ENCODE measurements at regions not wholly inside any gene's neighbourhood (a gene's known extent, or its start where the extent isn't known, plus 50 kb on each side); places are given as distances from the start of the nearest gene placed in this dataset.

DNA sequence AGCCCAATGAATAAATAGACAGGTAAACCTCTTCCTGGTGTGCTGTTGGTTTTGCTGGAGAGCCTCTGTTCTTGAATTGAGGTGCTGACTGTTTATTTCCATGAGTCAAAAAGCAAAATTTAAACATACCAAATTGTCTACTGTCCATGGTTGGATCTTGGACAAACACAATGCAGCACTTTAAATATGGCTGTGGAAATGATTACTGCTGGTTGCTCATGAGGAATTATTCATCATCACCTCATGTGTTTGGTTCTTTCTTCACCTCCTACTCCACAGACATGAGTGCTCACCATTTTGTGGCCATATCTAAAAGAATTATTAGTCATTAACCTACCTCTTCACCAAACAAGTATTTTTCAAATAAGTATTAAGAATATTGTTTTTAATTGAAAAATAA, 85.3 kb upstream of the GALNT5 start:
- Histone ChIP-seq H3K36me3 (ENCODE audit: control insufficient read depth in 2 of 2, extremely low read depth in 1 of 2, insufficient read depth in 2 of 2, low read length in 2 of 2) (no peaks in the 10 kb centered on the region), H3K9me3 (replicated peaks; ENCODE audit: control insufficient read depth, insufficient read depth, low read length) (no peaks in the 10 kb centered on the region), H3K9me1 (replicated peaks; ENCODE audit: control insufficient read depth, extremely low read depth, insufficient read depth, low read length) (no peaks in the 10 kb centered on the region), H3K27me3 (ENCODE audit: control insufficient read depth in 2 of 2, insufficient read depth in 2 of 2, low read length in 2 of 2) (no peaks in the 10 kb centered on the region), H3K9ac (replicated peaks; ENCODE audit: extremely low read depth, insufficient read depth, low read length) (no peak overlapping the region), H2AFZ (ENCODE audit: low read depth, low read length) (no peak overlapping the region), H3K79me2 (ENCODE audit: control insufficient read depth, insufficient read depth, low read length) (no peaks in the 10 kb centered on the region), H4K20me1 (replicated peaks; ENCODE audit: control insufficient read depth, extremely low read depth, insufficient read depth, low read length) (no peaks in the 10 kb centered on the region), H3K4me3 (replicated peaks in 1 of 3; ENCODE audit: insufficient read depth in 1 of 3, low read depth in 1 of 3, low read length in 3 of 3) (no peak overlapping the region), H3K4me1 (ENCODE audit: control insufficient read depth, extremely low read depth, insufficient read depth, low read length) (peaks cover 18% of the 10 kb centered on the region), H3K27ac (ENCODE audit: insufficient read depth, low read depth, low read length) (no peak overlapping the region), H3K4me2 (ENCODE audit: insufficient read depth, low read length) (no peak overlapping the region)
- intact Hi-C loops (cut with micrococcal nuclease), result loop anchor here (2.0 kb wide), 1 partner anchor 115 kb away; no protein-coding TSS in a partner anchor
- no peak for DNase-seq (ENCODE audit: low read depth, low spot score)
- no peak for FAIRE-seq
- ChIA-PET CTCF (no interaction called here), POLR2A (no interaction called here)
- TF ChIP-seq MAX (IDR thresholded peaks at IDR 0.05; ENCODE audit: insufficient read depth, insufficient read length) (no peak), MYC (IDR thresholded peaks at IDR 0.05; ENCODE audit: low read depth, low read length) (no peak), FOS (IDR thresholded peaks at IDR 0.05; ENCODE audit: borderline replicate concordance, insufficient read depth, low read length) (no peak), GATA2 (IDR thresholded peaks at IDR 0.05; ENCODE audit: insufficient read depth, insufficient read length, low read depth, low read length) (no peak), POLR2AphosphoS5 (IDR thresholded peaks at IDR 0.05; ENCODE audit: insufficient read depth, low read depth, low read length) (no peak), EZH2 (IDR thresholded peaks at IDR 0.05; ENCODE audit: borderline replicate concordance, low read depth, low read length, severe bottlenecking) (no peak), JUN (IDR thresholded peaks at IDR 0.05; ENCODE audit: borderline replicate concordance, insufficient read depth, insufficient read length, low read depth) (no peak), POLR2A (IDR thresholded peaks at IDR 0.05; ENCODE audit: low read depth, low read length) (no peak)
- TF ChIP-seq, protein P1, sequence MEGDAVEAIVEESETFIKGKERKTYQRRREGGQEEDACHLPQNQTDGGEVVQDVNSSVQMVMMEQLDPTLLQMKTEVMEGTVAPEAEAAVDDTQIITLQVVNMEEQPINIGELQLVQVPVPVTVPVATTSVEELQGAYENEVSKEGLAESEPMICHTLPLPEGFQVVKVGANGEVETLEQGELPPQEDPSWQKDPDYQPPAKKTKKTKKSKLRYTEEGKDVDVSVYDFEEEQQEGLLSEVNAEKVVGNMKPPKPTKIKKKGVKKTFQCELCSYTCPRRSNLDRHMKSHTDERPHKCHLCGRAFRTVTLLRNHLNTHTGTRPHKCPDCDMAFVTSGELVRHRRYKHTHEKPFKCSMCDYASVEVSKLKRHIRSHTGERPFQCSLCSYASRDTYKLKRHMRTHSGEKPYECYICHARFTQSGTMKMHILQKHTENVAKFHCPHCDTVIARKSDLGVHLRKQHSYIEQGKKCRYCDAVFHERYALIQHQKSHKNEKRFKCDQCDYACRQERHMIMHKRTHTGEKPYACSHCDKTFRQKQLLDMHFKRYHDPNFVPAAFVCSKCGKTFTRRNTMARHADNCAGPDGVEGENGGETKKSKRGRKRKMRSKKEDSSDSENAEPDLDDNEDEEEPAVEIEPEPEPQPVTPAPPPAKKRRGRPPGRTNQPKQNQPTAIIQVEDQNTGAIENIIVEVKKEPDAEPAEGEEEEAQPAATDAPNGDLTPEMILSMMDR (IDR thresholded peaks at IDR 0.05; ENCODE audit: extremely low read depth in 1 of 2, insufficient read depth in 1 of 2, low read depth in 1 of 2, low read length in 2 of 2), result no peak
- BruUV-seq (replicated peaks), result no TSS peak
- dilution Hi-C loops (cut with MboI; ENCODE audit: extremely low pct_ligation_motif_present, low sequenced_read_pairs), result no loop called here

Data from endothelial cell of umbilical vein (primary cell).